ENCODE measurements at regions not wholly inside any gene's neighbourhood (a gene's known extent, or its start where the extent isn't known, plus 50 kb on each side); places are given as distances from the start of the nearest gene placed in this dataset.

- Histone ChIP-seq H3K4me3 (no peak overlapping the region), H3K27ac (no peak overlapping the region), H3K4me1 (replicated peaks) (no peaks in the 10 kb centered on the region), H3K9me3 (no peaks in the 10 kb centered on the region), H3K27me3 (replicated peaks; ENCODE audit: insufficient read depth) (no peaks in the 10 kb centered on the region), H3K36me3 (no peaks in the 10 kb centered on the region)
- WGBS, result 93% methylated on average over 6 of the region's 6 CpGs
- TF ChIP-seq, protein P1, sequence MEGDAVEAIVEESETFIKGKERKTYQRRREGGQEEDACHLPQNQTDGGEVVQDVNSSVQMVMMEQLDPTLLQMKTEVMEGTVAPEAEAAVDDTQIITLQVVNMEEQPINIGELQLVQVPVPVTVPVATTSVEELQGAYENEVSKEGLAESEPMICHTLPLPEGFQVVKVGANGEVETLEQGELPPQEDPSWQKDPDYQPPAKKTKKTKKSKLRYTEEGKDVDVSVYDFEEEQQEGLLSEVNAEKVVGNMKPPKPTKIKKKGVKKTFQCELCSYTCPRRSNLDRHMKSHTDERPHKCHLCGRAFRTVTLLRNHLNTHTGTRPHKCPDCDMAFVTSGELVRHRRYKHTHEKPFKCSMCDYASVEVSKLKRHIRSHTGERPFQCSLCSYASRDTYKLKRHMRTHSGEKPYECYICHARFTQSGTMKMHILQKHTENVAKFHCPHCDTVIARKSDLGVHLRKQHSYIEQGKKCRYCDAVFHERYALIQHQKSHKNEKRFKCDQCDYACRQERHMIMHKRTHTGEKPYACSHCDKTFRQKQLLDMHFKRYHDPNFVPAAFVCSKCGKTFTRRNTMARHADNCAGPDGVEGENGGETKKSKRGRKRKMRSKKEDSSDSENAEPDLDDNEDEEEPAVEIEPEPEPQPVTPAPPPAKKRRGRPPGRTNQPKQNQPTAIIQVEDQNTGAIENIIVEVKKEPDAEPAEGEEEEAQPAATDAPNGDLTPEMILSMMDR (IDR thresholded peaks at IDR 0.05), result no peak
- TF ChIP-seq POLR2AphosphoS5 (IDR thresholded peaks at IDR 0.05), result no peak
- TF ChIP-seq POLR2A (IDR thresholded peaks at IDR 0.05), result no peak
- intact Hi-C loops (cut with DNase I), result no loop called here
- no peak for DNase-seq (ENCODE audit: low spot score)
These were observed 766.2 kb downstream of the PCDH17 start for GRCh38 chr13:58397596-58398387.

- Histone ChIP-seq H3K4me3 (no peak overlapping the region), H3K27me3 (replicated peaks; ENCODE audit: insufficient read depth) (no peaks in the 10 kb centered on the region), H3K4me1 (replicated peaks) (no peaks in the 10 kb centered on the region), H3K36me3 (no peaks in the 10 kb centered on the region), H3K27ac (no peak overlapping the region), H3K9me3 (no peaks in the 10 kb centered on the region)
- intact Hi-C loops (cut with DNase I), result no loop called here
- DNase-seq (ENCODE audit: low spot score), result no peak
- TF ChIP-seq POLR2A (IDR thresholded peaks at IDR 0.05) (no peak), POLR2AphosphoS5 (IDR thresholded peaks at IDR 0.05) (no peak)
- TF ChIP-seq, protein P1 (IDR thresholded peaks at IDR 0.05), result no peak
These were observed 767.7 kb downstream of the PCDH17 start for GRCh38 chr13:58399263-58399662.

DNA sequence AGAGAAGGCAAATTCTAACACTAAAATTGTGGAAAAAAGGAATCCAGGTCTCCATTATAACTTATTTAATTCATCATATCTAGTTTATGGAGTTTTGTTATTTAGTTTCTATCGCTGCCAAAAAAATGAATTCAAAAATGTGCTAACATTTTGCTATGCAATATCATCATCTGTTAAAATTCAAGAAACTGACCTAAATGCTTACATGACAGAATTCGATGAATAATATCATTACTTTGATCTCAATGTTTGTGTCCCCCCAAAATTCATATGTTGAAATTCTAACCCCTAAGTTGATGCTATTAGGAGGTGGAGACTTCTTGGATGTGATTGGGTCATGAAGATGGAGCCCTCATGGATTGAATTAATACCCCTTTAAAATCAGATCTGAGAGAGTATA is 775.0 kb downstream of the PCDH17 start:
- intact Hi-C loops (cut with DNase I), result no loop called here
- H3K27me3 ChIP-seq (replicated peaks; ENCODE audit: insufficient read depth), result no peaks in the 10 kb centered on the region
- DNase-seq (ENCODE audit: low spot score), result no peak
- H3K4me1 ChIP-seq (replicated peaks), result no peaks in the 10 kb centered on the region
- H3K27ac ChIP-seq, result no peak overlapping the region
- no peak overlapping the region for H3K4me3 ChIP-seq
- H3K9me3 ChIP-seq, result no peaks in the 10 kb centered on the region
- H3K36me3 ChIP-seq, result no peaks in the 10 kb centered on the region
- TF ChIP-seq POLR2AphosphoS5 (IDR thresholded peaks at IDR 0.05), result no peak
- no peak for TF ChIP-seq POLR2A (IDR thresholded peaks at IDR 0.05)
- TF ChIP-seq, protein P1 (IDR thresholded peaks at IDR 0.05), result no peak
- WGBS, result 91% methylated on average over 2 of the region's 2 CpGs

DNA sequence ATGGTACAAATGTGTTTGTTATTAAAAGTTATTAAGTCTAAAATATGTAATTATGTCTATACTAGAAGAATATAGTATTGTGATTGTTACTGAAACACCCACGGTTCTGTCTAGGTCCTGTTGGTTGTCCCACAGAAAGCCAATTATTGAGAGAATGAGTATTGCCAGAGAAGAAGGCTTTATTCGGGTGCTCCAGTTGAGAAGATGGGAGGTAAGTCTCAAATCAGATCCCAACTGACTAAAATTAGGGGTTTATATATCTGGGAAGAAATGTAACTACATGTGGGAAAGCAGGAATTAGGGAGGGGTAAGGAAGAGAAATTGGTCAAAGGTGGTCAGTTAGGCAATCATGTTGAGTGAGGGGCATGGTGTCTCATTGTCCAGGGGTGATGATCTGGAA is 798.4 kb downstream of the PCDH17 start:
- WGBS, result 93% methylated on average over 2 of the region's 2 CpGs
- intact Hi-C loops (cut with DNase I), result no loop called here
- TF ChIP-seq POLR2A (IDR thresholded peaks at IDR 0.05) (no peak), POLR2AphosphoS5 (IDR thresholded peaks at IDR 0.05) (no peak)
- TF ChIP-seq, protein P1 (IDR thresholded peaks at IDR 0.05), result no peak

GRCh38 chr13:58434943-58435342 is 803.4 kb downstream of the PCDH17 start:
- no peak for DNase-seq (ENCODE audit: low spot score)
- Histone ChIP-seq H3K27ac (no peak overlapping the region), H3K27me3 (replicated peaks; ENCODE audit: insufficient read depth) (no peaks in the 10 kb centered on the region), H3K4me1 (replicated peaks) (no peaks in the 10 kb centered on the region), H3K4me3 (no peak overlapping the region), H3K9me3 (no peaks in the 10 kb centered on the region), H3K36me3 (no peaks in the 10 kb centered on the region)
- intact Hi-C loops (cut with DNase I), result no loop called here
- 77% methylated on average over 4 of the region's 4 CpGs for WGBS
- TF ChIP-seq POLR2AphosphoS5 (IDR thresholded peaks at IDR 0.05) (no peak), POLR2A (IDR thresholded peaks at IDR 0.05) (no peak)
- TF ChIP-seq, protein P1 (IDR thresholded peaks at IDR 0.05), result no peak

More for the DNA sequence above, 798.4 kb downstream of the PCDH17 start:
- Histone ChIP-seq H3K4me3 (no peak overlapping the region), H3K4me1 (replicated peaks) (no peaks in the 10 kb centered on the region), H3K36me3 (no peaks in the 10 kb centered on the region), H3K9me3 (no peaks in the 10 kb centered on the region), H3K27me3 (replicated peaks; ENCODE audit: insufficient read depth) (no peaks in the 10 kb centered on the region), H3K27ac (no peak overlapping the region)
- DNase-seq (ENCODE audit: low spot score), result no peak

Measured in prostate gland (tissue), 2 donors.